Choroid plexus epithelial cell (primary cell): ENCODE measurements at regions not wholly inside any gene's neighbourhood (a gene's known extent, or its start where the extent isn't known, plus 50 kb on each side); places are given as distances from the start of the nearest gene placed in this dataset.

Source experiments
- DNase-seq: peaks from one replicate; pipeline ENCODE4 v3.0.0-alpha.2; 2010; ENCODE audit warnings: low read depth
- H3K4me3 ChIP-seq: 2 replicates; pipeline ENCODE4 v1.5.1; 2011; ENCODE audit warnings: low read depth, mild to moderate bottlenecking, control low read depth, low read length, moderate library complexity
- TF ChIP-seq, protein P1 (sequence below): conservative IDR thresholded peaks from 2 replicates; pipeline ENCODE4 v1.5.1; 2011; ENCODE audit warnings: low read depth, mild to moderate bottlenecking, control low read depth, inconsistent platforms, low read length, moderate library complexity

- DNase-seq: peak; percentile 62
- no peak overlapping the region for H3K4me3 ChIP-seq
- TF ChIP-seq, protein P1, sequence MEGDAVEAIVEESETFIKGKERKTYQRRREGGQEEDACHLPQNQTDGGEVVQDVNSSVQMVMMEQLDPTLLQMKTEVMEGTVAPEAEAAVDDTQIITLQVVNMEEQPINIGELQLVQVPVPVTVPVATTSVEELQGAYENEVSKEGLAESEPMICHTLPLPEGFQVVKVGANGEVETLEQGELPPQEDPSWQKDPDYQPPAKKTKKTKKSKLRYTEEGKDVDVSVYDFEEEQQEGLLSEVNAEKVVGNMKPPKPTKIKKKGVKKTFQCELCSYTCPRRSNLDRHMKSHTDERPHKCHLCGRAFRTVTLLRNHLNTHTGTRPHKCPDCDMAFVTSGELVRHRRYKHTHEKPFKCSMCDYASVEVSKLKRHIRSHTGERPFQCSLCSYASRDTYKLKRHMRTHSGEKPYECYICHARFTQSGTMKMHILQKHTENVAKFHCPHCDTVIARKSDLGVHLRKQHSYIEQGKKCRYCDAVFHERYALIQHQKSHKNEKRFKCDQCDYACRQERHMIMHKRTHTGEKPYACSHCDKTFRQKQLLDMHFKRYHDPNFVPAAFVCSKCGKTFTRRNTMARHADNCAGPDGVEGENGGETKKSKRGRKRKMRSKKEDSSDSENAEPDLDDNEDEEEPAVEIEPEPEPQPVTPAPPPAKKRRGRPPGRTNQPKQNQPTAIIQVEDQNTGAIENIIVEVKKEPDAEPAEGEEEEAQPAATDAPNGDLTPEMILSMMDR: no peak
These were observed 68.7 kb downstream of the ACTL7B start for GRCh38 chr9:108786901-108787689.

DNA sequence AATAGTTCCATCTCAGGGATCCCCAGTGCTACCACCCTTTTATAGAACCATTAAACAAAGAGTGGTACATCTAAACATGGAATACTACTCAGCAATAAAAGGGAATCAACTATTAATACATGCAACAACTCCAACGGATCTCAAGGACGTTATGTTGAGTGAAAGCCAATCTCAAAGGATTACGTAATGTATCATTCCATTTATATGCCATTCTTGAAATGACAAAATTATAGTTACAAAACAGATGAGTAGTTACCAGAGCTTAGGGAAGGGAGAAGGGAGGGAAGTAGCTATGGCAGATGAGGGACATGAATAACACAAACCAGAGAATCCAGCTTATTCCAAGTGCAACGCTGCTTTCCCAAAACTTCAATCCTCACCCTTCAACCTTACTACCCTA, 69.5 kb downstream of the ACTL7B start:
- DNase-seq: no peak
- TF ChIP-seq, protein P1: no peak
- H3K4me3 ChIP-seq: no peak overlapping the region

GRCh38 chr9:108784998-108785397, 70.8 kb downstream of the ACTL7B start:
- no peak overlapping the region for H3K4me3 ChIP-seq
- TF ChIP-seq, protein P1: no peak
- peak; percentile 77 for DNase-seq

- no peak for DNase-seq
These were observed 71.9 kb downstream of the ACTL7B start for GRCh38 chr9:108783731-108784495.

DNA sequence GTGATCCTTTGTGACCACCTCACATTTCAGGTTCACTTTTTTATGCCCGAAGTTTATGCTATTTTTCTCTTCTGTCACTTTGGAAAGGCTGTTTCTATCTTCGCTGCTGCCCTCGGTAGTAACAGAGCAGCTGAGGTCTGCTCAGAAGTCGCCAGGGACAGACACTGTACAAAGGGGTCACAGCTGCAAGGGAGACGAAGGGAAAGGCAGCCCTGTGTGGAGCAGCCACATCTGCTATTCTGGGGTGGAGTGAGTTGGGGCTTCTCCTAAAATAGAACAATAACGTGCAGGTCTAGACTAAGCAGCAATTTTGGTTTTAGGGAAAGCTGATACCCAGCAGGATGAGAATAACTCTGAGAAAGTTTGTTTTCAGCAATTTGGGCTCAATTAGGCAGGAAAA, 72.5 kb downstream of the ACTL7B start:
- H3K4me3 ChIP-seq: no peak overlapping the region
- DNase-seq: no peak
- TF ChIP-seq, protein P1: no peak

More at GRCh38 chr9:108783731-108784495, 71.9 kb downstream of the ACTL7B start:
- TF ChIP-seq, protein P1: no peak
- H3K4me3 ChIP-seq: no peak overlapping the region

- TF ChIP-seq, protein P1: no peak
- no peak for DNase-seq
- no peak overlapping the region for H3K4me3 ChIP-seq
These were observed 74.6 kb downstream of the ACTL7B start for GRCh38 chr9:108780942-108781734.
